Skin epidermis (tissue), 12 donors: ENCODE measurements at regions not wholly inside any gene's neighbourhood (a gene's known extent, or its start where the extent isn't known, plus 50 kb on each side); places are given as distances from the start of the nearest gene placed in this dataset.

ENCODE experiments used
- H3K27ac ChIP-seq, 21 experiments: fragments of 200-600 bp; sonication (generic) in 11 of 21; one replicate each; pipeline ENCODE4 v1.5.0; 2020; ENCODE audit warnings: mild to moderate bottlenecking in 3 of 21, inconsistent platforms in 2 of 21, moderate library complexity in 2 of 21
- H3K4me3 ChIP-seq, 7 experiments: fragments of 200-600 bp; sonication (generic) in 2 of 7; one replicate each; pipeline ENCODE4 v1.5.0; 2020; ENCODE audit warnings: inconsistent platforms in 2 of 7, mild to moderate bottlenecking in 2 of 7, moderate library complexity in 1 of 7

GRCh38 chr2:225737556-225737955 lies 338.0 kb downstream of the NYAP2 start:
- Histone ChIP-seq H3K4me3 (no peak overlapping the region), H3K27ac (no peak overlapping the region)

DNA sequence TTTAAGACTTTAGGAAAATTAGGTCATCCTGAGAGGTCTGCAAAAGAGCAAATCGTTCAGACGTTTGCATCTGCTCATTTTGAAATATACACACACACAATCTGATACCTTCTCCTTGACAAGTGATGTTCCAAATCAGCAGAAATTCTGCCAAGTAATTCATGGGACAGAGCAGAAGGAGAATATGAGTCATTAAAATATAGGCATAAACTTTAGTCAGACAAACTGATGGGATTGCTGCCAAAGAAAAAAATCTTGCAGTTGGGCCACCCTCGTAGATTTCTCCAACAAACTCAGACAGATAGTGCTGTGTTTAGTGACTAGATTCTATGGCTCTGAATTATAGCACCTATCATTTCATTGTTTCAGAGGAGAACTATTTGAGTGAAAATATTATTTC lies 336.3 kb downstream of the NYAP2 start:
- no peak overlapping the region for H3K27ac ChIP-seq
- no peak overlapping the region for H3K4me3 ChIP-seq

DNA sequence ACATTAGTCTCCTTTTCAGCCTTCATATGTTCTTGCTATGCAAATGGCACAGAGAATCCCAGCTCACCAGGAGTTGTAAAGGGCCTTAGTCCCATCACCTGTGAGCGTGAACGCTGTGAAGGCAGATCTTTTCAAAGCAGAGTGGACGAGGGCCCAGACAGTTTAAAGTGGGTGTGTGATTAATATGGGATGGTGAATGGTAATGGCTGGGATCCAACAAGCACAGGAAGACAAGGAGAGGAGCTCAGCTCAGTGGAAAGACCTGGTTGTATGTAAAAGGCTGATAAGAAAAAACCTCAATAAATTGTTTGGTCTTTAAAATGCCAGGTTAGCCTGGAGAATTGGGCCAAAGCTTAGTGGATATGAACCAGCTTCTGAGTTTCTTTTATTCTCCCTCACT lies 326.2 kb downstream of the NYAP2 start:
- no peak overlapping the region for H3K4me3 ChIP-seq
- H3K27ac ChIP-seq = no peak overlapping the region
